T-helper 17 cell (primary cell): ENCODE measurements at regions not wholly inside any gene's neighbourhood (a gene's known extent, or its start where the extent isn't known, plus 50 kb on each side); places are given as distances from the start of the nearest gene placed in this dataset.

Experiments
- ATAC-seq: fragments of 150-1000 bp; cut with Tn5 transposase; 2 replicates; pipeline ENCODE4 v1.10.0; 2021; ENCODE audit warnings: mild to moderate bottlenecking, moderate library complexity
- DNase-seq, 3 donors: peaks; one replicate each; pipeline versions ENCODE4 v3.0.0 to v3.0.0-alpha.2; 2020 to 2021
- H3K9me3 ChIP-seq: one replicate; pipeline ENCODE4 v1.7.0; 2013; ENCODE audit warnings: low read length, mild to moderate bottlenecking; ENCODE audit not compliant: control insufficient read depth, poor library complexity, severe bottlenecking
- H3K27ac Mint-ChIP-seq: one replicate; pipeline ENCODE4 v1.8.0; 2022; ENCODE audit warnings: mild to moderate bottlenecking, moderate library complexity, mixed read lengths
- H3K27me3 Mint-ChIP-seq: one replicate; pipeline ENCODE4 v1.8.0; 2022; ENCODE audit warnings: mixed read lengths
- H3K36me3 Mint-ChIP-seq: one replicate; pipeline ENCODE4 v1.8.0; 2022; ENCODE audit warnings: low read depth, mixed read lengths
- H3K4me1 Mint-ChIP-seq: one replicate; pipeline ENCODE4 v1.8.0; 2022; ENCODE audit warnings: mild to moderate bottlenecking, mixed read lengths
- H3K4me3 Mint-ChIP-seq: one replicate; pipeline ENCODE4 v1.8.0; 2022; ENCODE audit warnings: mild to moderate bottlenecking, moderate library complexity, mixed read lengths

GRCh38 chr21:24375201-24375600 is 1232.1 kb downstream of the MRPL39 start:
- H3K4me3 Mint-ChIP-seq, result no peak overlapping the region
- no peak for DNase-seq
- no peaks in the 10 kb centered on the region for H3K36me3 Mint-ChIP-seq
- no peaks in the 10 kb centered on the region for H3K4me1 Mint-ChIP-seq
- H3K27me3 Mint-ChIP-seq, result no peaks in the 10 kb centered on the region
- no peaks in the 10 kb centered on the region for H3K9me3 ChIP-seq
- H3K27ac Mint-ChIP-seq, result no peak overlapping the region
- ATAC-seq, result no peak

GRCh38 chr21:24372506-24372905 is 1234.8 kb downstream of the MRPL39 start:
- no peak overlapping the region for H3K4me3 Mint-ChIP-seq
- H3K4me1 Mint-ChIP-seq, result no peaks in the 10 kb centered on the region
- H3K27ac Mint-ChIP-seq, result no peak overlapping the region
- DNase-seq (no peak), ATAC-seq (no peak)
- no peaks in the 10 kb centered on the region for H3K27me3 Mint-ChIP-seq
- no peaks in the 10 kb centered on the region for H3K9me3 ChIP-seq
- no peaks in the 10 kb centered on the region for H3K36me3 Mint-ChIP-seq

- H3K9me3 ChIP-seq, result no peaks in the 10 kb centered on the region
- no peaks in the 10 kb centered on the region for H3K4me1 Mint-ChIP-seq
- ATAC-seq (no peak), DNase-seq (no peak)
- no peaks in the 10 kb centered on the region for H3K27me3 Mint-ChIP-seq
- no peak overlapping the region for H3K4me3 Mint-ChIP-seq
- no peaks in the 10 kb centered on the region for H3K36me3 Mint-ChIP-seq
- H3K27ac Mint-ChIP-seq, result no peak overlapping the region
These were observed 1237.5 kb downstream of the MRPL39 start for GRCh38 chr21:24369746-24370145.

- Mint-ChIP-seq H3K27me3 (no peaks in the 10 kb centered on the region), H3K36me3 (no peaks in the 10 kb centered on the region), H3K4me1 (no peaks in the 10 kb centered on the region), H3K27ac (no peak overlapping the region), H3K4me3 (no peak overlapping the region)
- H3K9me3 ChIP-seq, result no peaks in the 10 kb centered on the region
- DNase-seq (no peak), ATAC-seq (no peak)
These were observed 1238.0 kb downstream of the MRPL39 start for GRCh38 chr21:24369278-24369677.

- Mint-ChIP-seq H3K27ac (no peak overlapping the region), H3K4me3 (no peak overlapping the region), H3K27me3 (no peaks in the 10 kb centered on the region), H3K36me3 (no peaks in the 10 kb centered on the region), H3K4me1 (no peaks in the 10 kb centered on the region)
- H3K9me3 ChIP-seq, result no peaks in the 10 kb centered on the region
- DNase-seq (no peak), ATAC-seq (no peak)
These were observed 1239.3 kb downstream of the MRPL39 start for GRCh38 chr21:24367936-24368335.

GRCh38 chr21:24353492-24353891 is 1253.8 kb downstream of the MRPL39 start:
- Mint-ChIP-seq H3K36me3 (no peaks in the 10 kb centered on the region), H3K27ac (no peak overlapping the region), H3K4me3 (no peak overlapping the region), H3K4me1 (no peaks in the 10 kb centered on the region), H3K27me3 (no peaks in the 10 kb centered on the region)
- ATAC-seq (no peak), DNase-seq (no peak)
- H3K9me3 ChIP-seq, result no peaks in the 10 kb centered on the region

- Mint-ChIP-seq H3K27ac (no peak overlapping the region), H3K27me3 (no peaks in the 10 kb centered on the region), H3K4me1 (no peaks in the 10 kb centered on the region), H3K36me3 (no peaks in the 10 kb centered on the region), H3K4me3 (no peak overlapping the region)
- no peaks in the 10 kb centered on the region for H3K9me3 ChIP-seq
- ATAC-seq (no peak), DNase-seq (no peak)
These were observed 1267.9 kb downstream of the MRPL39 start for GRCh38 chr21:24339406-24339805.

GRCh38 chr21:24336491-24336890 is 1270.8 kb downstream of the MRPL39 start:
- H3K36me3 Mint-ChIP-seq, result no peaks in the 10 kb centered on the region
- DNase-seq (no peak), ATAC-seq (no peak)
- H3K27ac Mint-ChIP-seq, result no peak overlapping the region
- no peak overlapping the region for H3K4me3 Mint-ChIP-seq
- H3K27me3 Mint-ChIP-seq, result no peaks in the 10 kb centered on the region
- no peaks in the 10 kb centered on the region for H3K9me3 ChIP-seq
- no peaks in the 10 kb centered on the region for H3K4me1 Mint-ChIP-seq

GRCh38 chr21:24323536-24323935 is 1283.7 kb downstream of the MRPL39 start:
- H3K27me3 Mint-ChIP-seq, result no peaks in the 10 kb centered on the region
- H3K4me3 Mint-ChIP-seq, result no peak overlapping the region
- no peaks in the 10 kb centered on the region for H3K4me1 Mint-ChIP-seq
- no peaks in the 10 kb centered on the region for H3K36me3 Mint-ChIP-seq
- ATAC-seq (no peak), DNase-seq (no peak)
- no peak overlapping the region for H3K27ac Mint-ChIP-seq
- no peaks in the 10 kb centered on the region for H3K9me3 ChIP-seq

- H3K27me3 Mint-ChIP-seq, result no peaks in the 10 kb centered on the region
- H3K27ac Mint-ChIP-seq, result no peak overlapping the region
- H3K9me3 ChIP-seq, result no peaks in the 10 kb centered on the region
- H3K4me3 Mint-ChIP-seq, result no peak overlapping the region
- no peak for ATAC-seq
- H3K36me3 Mint-ChIP-seq, result no peaks in the 10 kb centered on the region
- DNase-seq, result no peak
- no peaks in the 10 kb centered on the region for H3K4me1 Mint-ChIP-seq
These were observed 1290.9 kb downstream of the MRPL39 start for GRCh38 chr21:24316277-24316922.

GRCh38 chr21:24310788-24311187 is 1296.5 kb downstream of the MRPL39 start:
- DNase-seq, result no peak
- no peak overlapping the region for H3K4me3 Mint-ChIP-seq
- ATAC-seq, result no peak

GRCh38 chr21:24308183-24308582 is 1299.1 kb downstream of the MRPL39 start:
- no peaks in the 10 kb centered on the region for H3K36me3 Mint-ChIP-seq
- DNase-seq (no peak), ATAC-seq (no peak)
- no peak overlapping the region for H3K27ac Mint-ChIP-seq
- no peaks in the 10 kb centered on the region for H3K4me1 Mint-ChIP-seq
- H3K9me3 ChIP-seq, result no peaks in the 10 kb centered on the region
- no peaks in the 10 kb centered on the region for H3K27me3 Mint-ChIP-seq
- no peak overlapping the region for H3K4me3 Mint-ChIP-seq

More at GRCh38 chr21:24310788-24311187, 1296.5 kb downstream of the MRPL39 start:
- no peak overlapping the region for H3K27ac Mint-ChIP-seq
- H3K27me3 Mint-ChIP-seq, result no peaks in the 10 kb centered on the region
- H3K36me3 Mint-ChIP-seq, result no peaks in the 10 kb centered on the region
- no peaks in the 10 kb centered on the region for H3K4me1 Mint-ChIP-seq
- no peaks in the 10 kb centered on the region for H3K9me3 ChIP-seq

- H3K27me3 Mint-ChIP-seq, result no peaks in the 10 kb centered on the region
- ATAC-seq (no peak), DNase-seq (no peak)
- H3K9me3 ChIP-seq, result no peaks in the 10 kb centered on the region
- no peaks in the 10 kb centered on the region for H3K36me3 Mint-ChIP-seq
- no peaks in the 10 kb centered on the region for H3K4me1 Mint-ChIP-seq
- no peak overlapping the region for H3K4me3 Mint-ChIP-seq
- no peak overlapping the region for H3K27ac Mint-ChIP-seq
These were observed 1304.9 kb downstream of the MRPL39 start for GRCh38 chr21:24302400-24302799.

- no peak overlapping the region for H3K27ac Mint-ChIP-seq
- H3K27me3 Mint-ChIP-seq, result no peaks in the 10 kb centered on the region
- no peak for DNase-seq
- no peaks in the 10 kb centered on the region for H3K36me3 Mint-ChIP-seq
- no peak overlapping the region for H3K4me3 Mint-ChIP-seq
- no peaks in the 10 kb centered on the region for H3K9me3 ChIP-seq
- ATAC-seq, result no peak
- H3K4me1 Mint-ChIP-seq, result no peaks in the 10 kb centered on the region
These were observed 1309.2 kb downstream of the MRPL39 start for GRCh38 chr21:24298040-24298439.
